Muscle layer of duodenum (tissue), 2 donors: ENCODE measurements at regions not wholly inside any gene's neighbourhood (a gene's known extent, or its start where the extent isn't known, plus 50 kb on each side); places are given as distances from the start of the nearest gene placed in this dataset.
"Not testable (repeated sequence)": the region's sequence is repeated elsewhere in the genome, so short reads cannot be mapped to it uniquely, and the experiment has no call there.

ENCODE experiments used
- H3K27ac ChIP-seq: one replicate; pipeline ENCODE4 v1.7.0; 2013; ENCODE audit warnings: mild to moderate bottlenecking, low read length
- H3K27me3 ChIP-seq: one replicate; pipeline ENCODE4 v1.7.0; 2013; ENCODE audit warnings: low read depth, mild to moderate bottlenecking, control low read depth, low read length
- H3K36me3 ChIP-seq, 2 donors: one replicate each; pipeline ENCODE4 v1.7.0; 2013; ENCODE audit warnings: low read length in 2 of 2, control low read depth in 1 of 2, mild to moderate bottlenecking in 1 of 2; ENCODE audit not compliant: insufficient read depth in 2 of 2, control insufficient read depth in 1 of 2
- H3K4me1 ChIP-seq, 2 donors: one replicate each; pipeline ENCODE4 v1.7.0; 2013; ENCODE audit warnings: low read length in 2 of 2, mild to moderate bottlenecking in 2 of 2, control low read depth in 1 of 2, moderate library complexity in 1 of 2; ENCODE audit not compliant: insufficient read depth in 2 of 2, control insufficient read depth in 1 of 2
- H3K4me3 ChIP-seq, 2 donors: one replicate each; pipeline ENCODE4 v1.7.0; 2013; ENCODE audit warnings: low read length in 2 of 2, low read depth in 1 of 2, mild to moderate bottlenecking in 1 of 2
- H3K9me3 ChIP-seq, 2 donors: one replicate each; pipeline ENCODE4 v1.7.0; 2013; ENCODE audit warnings: low read length in 2 of 2, control low read depth in 1 of 2, mild to moderate bottlenecking in 1 of 2; ENCODE audit not compliant: control insufficient read depth in 1 of 2
- donor health status: healthy.

DNA sequence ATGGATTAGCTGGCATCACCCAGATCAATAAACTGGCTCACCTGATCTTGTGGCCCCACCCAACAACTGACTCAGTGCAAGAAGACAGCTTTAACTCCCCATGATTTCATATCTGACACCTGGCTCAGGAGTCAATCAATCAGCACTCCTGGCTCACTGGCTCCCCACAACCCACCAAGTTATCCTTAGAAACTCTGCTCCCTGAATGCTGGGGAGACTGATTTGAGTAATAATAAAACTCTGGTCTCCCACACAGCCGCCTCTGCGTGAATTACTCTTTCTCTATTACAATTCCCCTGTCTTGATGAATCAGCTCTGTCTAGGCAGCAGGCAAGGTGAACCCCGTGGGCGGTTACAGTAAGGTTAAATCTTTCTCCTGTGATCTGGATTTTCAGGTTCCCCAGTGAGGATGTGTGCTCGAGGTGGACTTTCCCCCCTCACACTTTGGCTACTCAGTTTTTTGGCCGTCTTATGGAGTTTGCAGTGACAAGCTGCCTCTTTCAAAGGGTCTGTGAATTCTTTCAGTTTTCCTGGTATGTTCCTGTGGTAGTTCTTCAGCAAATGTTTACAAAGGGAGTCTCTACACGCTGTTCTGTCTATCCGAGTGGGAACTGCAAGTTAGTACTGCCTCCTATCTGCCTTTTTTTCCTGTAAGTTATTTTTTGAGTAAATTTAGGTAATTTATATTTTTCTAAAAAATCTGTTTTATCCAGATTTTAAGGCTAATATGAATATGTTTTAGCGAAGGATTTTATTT, 500.2 kb upstream of the NUDT12 start:
- no peaks in the 10 kb centered on the region for H3K4me1 ChIP-seq
- H3K27ac ChIP-seq, result no peak overlapping the region
- no peak overlapping the region for H3K4me3 ChIP-seq
- H3K36me3 ChIP-seq, result no peaks in the 10 kb centered on the region
- H3K9me3 ChIP-seq, result no peaks in the 10 kb centered on the region
- no peaks in the 10 kb centered on the region for H3K27me3 ChIP-seq

DNA sequence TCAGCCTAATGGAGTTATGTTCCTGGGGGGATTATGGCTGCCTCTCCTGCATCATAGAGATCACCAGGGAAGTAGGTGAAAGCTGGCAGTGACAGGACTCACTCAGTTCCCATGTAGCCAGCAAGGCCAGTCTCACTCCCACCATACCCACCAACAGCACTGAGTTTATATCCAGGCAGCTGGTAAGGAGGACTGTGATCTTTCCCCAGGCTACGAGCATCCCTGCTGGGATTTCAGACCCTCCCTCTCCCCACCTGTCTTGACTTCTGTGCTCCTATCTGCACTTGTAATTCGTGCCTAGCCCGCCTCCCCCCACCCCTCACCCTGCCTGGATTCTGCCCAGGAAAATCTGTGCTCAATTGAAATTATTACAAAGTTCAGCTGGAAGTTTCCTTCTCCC, 499.1 kb upstream of the NUDT12 start:
- Histone ChIP-seq H3K4me1 (no peaks in the 10 kb centered on the region), H3K9me3 (no peaks in the 10 kb centered on the region), H3K27me3 (no peaks in the 10 kb centered on the region), H3K36me3 (no peaks in the 10 kb centered on the region), H3K27ac (no peak overlapping the region), H3K4me3 (no peak overlapping the region)

- no peak overlapping the region for H3K4me3 ChIP-seq
- H3K27ac ChIP-seq, result no peak overlapping the region
- H3K4me1 ChIP-seq, result no peaks in the 10 kb centered on the region
- no peaks in the 10 kb centered on the region for H3K9me3 ChIP-seq
- H3K27me3 ChIP-seq, result no peaks in the 10 kb centered on the region
- H3K36me3 ChIP-seq, result no peaks in the 10 kb centered on the region
These were observed 490.7 kb upstream of the NUDT12 start for GRCh38 chr5:104053353-104053649.

DNA sequence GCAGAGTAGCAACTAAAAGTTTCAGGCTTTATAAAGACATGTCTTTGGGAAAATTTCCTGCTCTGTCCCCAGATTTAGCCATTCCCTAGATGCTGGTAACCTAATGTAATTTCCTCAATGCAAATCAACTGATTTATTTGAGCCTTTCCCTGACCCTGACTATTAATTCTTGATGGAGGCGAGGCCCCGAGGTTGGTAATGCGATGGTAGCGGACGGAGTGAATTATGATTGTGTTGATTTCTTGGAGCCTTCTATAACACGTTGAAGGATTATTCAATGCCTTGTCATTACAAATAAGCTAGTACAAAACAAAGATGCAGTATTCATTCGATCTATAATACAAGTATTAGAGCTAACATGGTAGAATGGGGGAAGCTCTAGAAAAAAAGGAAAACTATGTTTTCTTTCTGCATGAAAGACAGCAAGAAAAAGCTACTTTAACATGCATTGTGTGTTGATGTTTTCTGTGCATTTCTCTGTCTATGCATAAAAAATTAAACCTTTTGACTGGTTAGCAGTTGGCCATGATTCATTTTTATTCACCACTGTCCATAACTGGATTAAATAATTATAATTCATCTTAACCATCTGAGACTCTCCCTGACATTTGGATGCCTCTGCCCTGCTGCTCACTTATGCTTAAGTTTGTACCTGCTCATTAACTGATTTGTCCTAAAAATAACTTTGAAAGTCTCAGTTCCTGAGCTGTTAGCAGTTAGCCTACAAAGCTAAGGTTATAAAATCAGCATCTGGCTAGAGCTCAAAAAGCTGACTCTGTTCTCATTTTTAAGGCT, 490.2 kb upstream of the NUDT12 start:
- no peak overlapping the region for H3K4me3 ChIP-seq
- no peaks in the 10 kb centered on the region for H3K36me3 ChIP-seq
- H3K27ac ChIP-seq, result no peak overlapping the region
- H3K9me3 ChIP-seq, result no peaks in the 10 kb centered on the region
- no peaks in the 10 kb centered on the region for H3K27me3 ChIP-seq
- H3K4me1 ChIP-seq, result no peaks in the 10 kb centered on the region

GRCh38 chr5:104050436-104050835, 487.8 kb upstream of the NUDT12 start:
- Histone ChIP-seq H3K4me3 (no peak overlapping the region), H3K27ac (no peak overlapping the region), H3K27me3 (no peaks in the 10 kb centered on the region), H3K9me3 (no peaks in the 10 kb centered on the region), H3K4me1 (no peaks in the 10 kb centered on the region), H3K36me3 (no peaks in the 10 kb centered on the region)

DNA sequence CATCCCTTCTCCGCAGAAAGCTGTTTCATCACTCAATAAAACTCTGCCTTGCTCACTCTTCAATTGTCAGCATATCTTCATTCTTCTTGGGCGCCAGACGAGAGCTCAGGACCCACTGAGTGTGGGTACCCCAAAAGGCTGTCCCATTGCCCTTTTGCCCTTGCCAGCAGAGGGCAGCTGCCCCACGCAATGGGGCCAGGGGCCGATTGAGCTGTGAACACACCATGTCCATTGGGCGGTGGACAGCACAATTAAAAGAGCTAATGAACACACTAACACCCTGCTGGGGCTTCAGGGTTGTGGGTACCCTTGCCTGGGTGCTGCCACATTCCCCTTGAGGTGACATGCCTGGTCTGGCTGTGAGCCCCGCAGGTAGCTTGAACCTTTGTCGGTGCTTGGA, 487.2 kb upstream of the NUDT12 start:
- Histone ChIP-seq H3K27ac (no peak overlapping the region), H3K36me3 (no peaks in the 10 kb centered on the region), H3K9me3 (no peaks in the 10 kb centered on the region), H3K27me3 (no peaks in the 10 kb centered on the region), H3K4me1 (no peaks in the 10 kb centered on the region), H3K4me3 (no peak overlapping the region)

DNA sequence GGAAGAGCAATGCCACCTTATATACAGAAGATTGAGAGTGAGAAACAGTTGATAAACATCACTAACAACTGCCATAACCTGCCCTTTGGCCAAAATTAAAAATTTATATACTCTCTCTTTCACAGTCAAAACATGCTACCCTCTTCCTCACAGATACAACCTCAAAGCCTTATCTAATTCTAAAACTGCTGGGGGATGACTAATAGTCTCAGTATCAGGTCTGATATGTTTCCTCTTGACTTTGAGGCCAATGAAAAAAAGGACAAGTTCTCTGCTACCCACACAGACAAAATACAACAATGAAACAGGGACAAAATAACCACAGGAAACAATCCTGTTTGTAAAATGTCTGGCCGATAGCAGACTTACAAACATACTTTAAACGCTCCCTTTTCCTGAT, 485.6 kb upstream of the NUDT12 start:
- Histone ChIP-seq H3K4me1 (no peaks in the 10 kb centered on the region), H3K27me3 (no peaks in the 10 kb centered on the region), H3K27ac (no peak overlapping the region), H3K9me3 (no peaks in the 10 kb centered on the region), H3K4me3 (no peak overlapping the region), H3K36me3 (no peaks in the 10 kb centered on the region)

- Histone ChIP-seq H3K4me3 (no peak overlapping the region), H3K36me3 (no peaks in the 10 kb centered on the region), H3K27me3 (no peaks in the 10 kb centered on the region), H3K27ac (no peak overlapping the region), H3K4me1 (no peaks in the 10 kb centered on the region), H3K9me3 (no peaks in the 10 kb centered on the region)
These were observed 483.4 kb upstream of the NUDT12 start for GRCh38 chr5:104045987-104046386.

- H3K9me3 ChIP-seq, H3K27ac ChIP-seq, H3K36me3 ChIP-seq, H3K4me3 ChIP-seq, H3K4me1 ChIP-seq, H3K27me3 ChIP-seq: not testable (repeated sequence)
These were observed 477.3 kb upstream of the NUDT12 start for GRCh38 chr5:104039871-104040270.

DNA sequence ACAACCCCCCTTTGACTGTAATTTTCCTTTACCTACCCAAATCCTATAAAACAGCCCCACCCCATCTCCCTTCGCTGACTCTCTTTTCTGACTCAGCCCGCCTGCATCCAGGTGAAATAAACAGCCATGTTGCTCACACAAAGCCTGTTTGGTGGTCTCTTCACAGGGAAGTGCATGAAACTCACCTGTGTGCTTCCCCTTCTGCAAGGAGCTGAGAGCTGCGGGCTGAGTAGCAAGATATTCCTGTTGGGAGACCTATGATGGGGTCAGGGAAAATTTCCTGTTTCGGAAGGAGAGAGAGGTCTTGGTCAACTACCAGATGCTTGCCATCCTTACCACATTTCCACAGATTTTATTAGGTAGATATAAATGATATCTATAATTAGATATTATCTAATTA, 474.5 kb upstream of the NUDT12 start:
- not testable (repeated sequence) for H3K27ac ChIP-seq, H3K9me3 ChIP-seq, H3K4me1 ChIP-seq, H3K27me3 ChIP-seq, H3K36me3 ChIP-seq, H3K4me3 ChIP-seq

DNA sequence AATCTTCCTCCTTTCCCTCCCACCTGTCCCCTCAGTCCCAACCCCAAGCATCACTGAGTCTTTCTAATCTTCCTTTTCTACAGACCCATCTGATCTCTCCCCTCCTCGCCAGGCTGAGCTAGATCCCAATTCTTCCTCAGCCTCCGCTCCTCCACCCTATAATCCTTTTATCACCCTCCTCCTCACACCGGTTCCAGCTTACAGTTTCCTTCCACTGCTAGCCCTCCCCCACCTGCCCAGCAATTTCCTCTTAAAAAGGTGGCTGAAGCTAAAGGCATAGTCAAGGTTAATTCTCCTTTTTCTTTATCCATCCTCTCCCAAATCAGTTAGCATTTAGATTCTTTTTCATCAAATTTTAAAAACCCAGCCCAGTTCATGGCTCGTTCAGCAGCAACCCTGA, 470.6 kb upstream of the NUDT12 start:
- not testable (repeated sequence) for H3K4me3 ChIP-seq, H3K27me3 ChIP-seq, H3K27ac ChIP-seq, H3K4me1 ChIP-seq, H3K36me3 ChIP-seq
- peaks cover 0 to 20% of the 10 kb centered on the region in 2 donors for H3K9me3 ChIP-seq

- no peaks in the 10 kb centered on the region for H3K4me1 ChIP-seq
- H3K36me3 ChIP-seq, result no peaks in the 10 kb centered on the region
- peaks cover 0 to 17% of the 10 kb centered on the region in 2 donors for H3K9me3 ChIP-seq
- H3K4me3 ChIP-seq, result no peak overlapping the region
- H3K27me3 ChIP-seq, result no peaks in the 10 kb centered on the region
- H3K27ac ChIP-seq, result no peak overlapping the region
These were observed 461.9 kb upstream of the NUDT12 start for GRCh38 chr5:104024538-104024937.
